B cell (primary cell): ENCODE measurements at regions not wholly inside any gene's neighbourhood (a gene's known extent, or its start where the extent isn't known, plus 50 kb on each side); places are given as distances from the start of the nearest gene placed in this dataset.

Source experiments
- ATAC-seq: fragments of 200-7000 bp; cut with Tn5 transposase; one replicate; pipeline ENCODE4 v1.10.0; 2021; ENCODE audit warnings: low read depth, mild to moderate bottlenecking, moderate number of reproducible peaks, moderate library complexity
- CTCF ChIA-PET: fragments of 350-600 bp; sonication (Branson Sonifier 250); formaldehyde crosslinking; loops from one replicate; lab custom pipeline; 2021; ENCODE audit warnings: antibody characterized with exemption, inconsistent platforms; lab: Charles Lee
- POLR2A ChIA-PET: fragments of 350-600 bp; sonication (Branson Sonifier 250); formaldehyde crosslinking; loops from one replicate; lab custom pipeline; 2021; ENCODE audit warnings: antibody characterized with exemption; lab: Charles Lee
- DNase-seq: peaks from one replicate; pipeline ENCODE4 v3.0.0; 2013
- H2AFZ ChIP-seq: 2 replicates; pipeline ENCODE4 v1.6.1; 2012; ENCODE audit warnings: mild to moderate bottlenecking, low read depth, low read length; ENCODE audit not compliant: insufficient read depth, poor library complexity, severe bottlenecking
- H3K27ac ChIP-seq, 2 donors: 1 replicate in 1 of 2; 2 replicates in 1 of 2; pipeline ENCODE4 v1.5.1; 2012 to 2013; ENCODE audit warnings: low read length in 2 of 2, mild to moderate bottlenecking in 2 of 2, moderate library complexity in 1 of 2
- H3K27me3 ChIP-seq, 4 experiments: fragments of 200-600 bp in 1 of 4; sonication (generic) in 1 of 4; replicated peaks in 1 of 4; 1 replicate in 2 of 4; 2 replicates in 2 of 4; pipeline versions ENCODE4 v1.6.1 to v1.7.0; 2013 to 2016; ENCODE audit warnings: low read length in 3 of 4, mild to moderate bottlenecking in 2 of 4, mixed read lengths in 1 of 4, moderate library complexity in 1 of 4; ENCODE audit not compliant: insufficient read depth in 4 of 4, control insufficient read depth in 3 of 4; ENCODE audit errors: control extremely low read depth in 1 of 4
- H3K36me3 ChIP-seq, 2 experiments: replicated peaks in 1 of 2; 1 replicate in 1 of 2; 2 replicates in 1 of 2; pipeline versions ENCODE4 v1.6.1 to v1.7.1; 2013; ENCODE audit warnings: low read length in 1 of 2; ENCODE audit not compliant: insufficient read depth in 2 of 2, control insufficient read depth in 1 of 2; ENCODE audit errors: control extremely low read depth in 1 of 2, extremely low read depth in 1 of 2
- H3K4me1 ChIP-seq, 2 donors: fragments of 200-600 bp in 1 of 2; sonication (generic) in 1 of 2; 1 replicate in 1 of 2; 2 replicates in 1 of 2; pipeline versions ENCODE4 v1.5.1 to v1.6.1; 2013 to 2017; ENCODE audit warnings: low read length in 2 of 2; ENCODE audit not compliant: control insufficient read depth in 2 of 2, insufficient read depth in 2 of 2
- H3K4me2 ChIP-seq: replicated peaks from 2 replicates; pipeline ENCODE3; 2012; ENCODE audit warnings: mild to moderate bottlenecking, low read depth, low read length; ENCODE audit not compliant: poor library complexity, severe bottlenecking
- H3K4me3 ChIP-seq, 5 experiments: fragments of 200-600 bp in 1 of 5; sonication (generic) in 1 of 5; 1 replicate in 3 of 5; 2 replicates in 2 of 5; pipeline versions ENCODE4 v1.5.1 to v1.7.0; 2011 to 2016; ENCODE audit warnings: low read length in 4 of 5, mild to moderate bottlenecking in 4 of 5, low read depth in 2 of 5, control low read depth in 1 of 5, moderate library complexity in 1 of 5; ENCODE audit not compliant: insufficient read depth in 1 of 5; ENCODE audit errors: control extremely low read depth in 1 of 5, extremely low read depth in 1 of 5
- H3K79me2 ChIP-seq: fragments of 200-600 bp; sonication (generic); one replicate; pipeline ENCODE4 v1.6.0; 2016; ENCODE audit warnings: low read length; ENCODE audit not compliant: control insufficient read depth, insufficient read depth
- H3K9ac ChIP-seq: fragments of 200-600 bp; sonication (generic); 2 replicates; pipeline ENCODE4 v1.6.1; 2017; ENCODE audit warnings: mild to moderate bottlenecking, low read length, moderate library complexity
- H3K9me3 ChIP-seq, 3 donors: one replicate each; pipeline versions ENCODE4 v1.6.1 to v1.7.1; 2013; ENCODE audit warnings: low read length in 2 of 3; ENCODE audit not compliant: control insufficient read depth in 2 of 3, insufficient read depth in 1 of 3; ENCODE audit errors: control extremely low read depth in 1 of 3
- H4K20me1 ChIP-seq: 2 replicates; pipeline ENCODE4 v1.6.0; 2012; ENCODE audit warnings: mild to moderate bottlenecking, low read length; ENCODE audit not compliant: insufficient read depth, control insufficient read depth, poor library complexity, severe bottlenecking
- H3K27ac Mint-ChIP-seq: one replicate; pipeline ENCODE4 v1.8.0; 2021; ENCODE audit warnings: mixed read lengths
- H3K27me3 Mint-ChIP-seq: one replicate; pipeline ENCODE4 v1.8.0; 2021; ENCODE audit warnings: mixed read lengths
- H3K4me1 Mint-ChIP-seq: one replicate; pipeline ENCODE4 v1.8.0; 2021; ENCODE audit warnings: mixed read lengths
- H3K4me3 Mint-ChIP-seq: one replicate; pipeline ENCODE4 v1.8.0; 2021; ENCODE audit warnings: mixed read lengths
- H3K9me3 Mint-ChIP-seq: one replicate; pipeline ENCODE4 v1.8.0; 2022; ENCODE audit warnings: mixed read lengths; ENCODE audit not compliant: insufficient read depth
- EZH2 ChIP-seq: IDR thresholded peaks from 2 replicates; pipeline ENCODE4 v1.6.1; 2012; ENCODE audit warnings: borderline replicate concordance, low read depth, mild to moderate bottlenecking, moderate library complexity, low read length; ENCODE audit not compliant: insufficient read depth, poor library complexity, severe bottlenecking
- WGBS: methylation state at CpG from one replicate; pipeline ENCODE4 v1.1.5; 2013; ENCODE audit warnings: missing lambda C conversion rate; ENCODE audit not compliant: insufficient coverage; 5-methylcytosine and 5-hydroxymethylcytosine counted together
- intact Hi-C: fragments of 100-400 bp; cut with micrococcal nuclease; formaldehyde crosslinking; loops from one replicate; pipeline ENCODE4 v1.10.0; 2022
- TF ChIP-seq, protein P1 (sequence below): fragments of 200-600 bp; IDR thresholded peaks from one replicate; pipeline ENCODE4 v1.8.0; 2022; ENCODE audit warnings: antibody characterized with exemption, mild to moderate bottlenecking

DNA sequence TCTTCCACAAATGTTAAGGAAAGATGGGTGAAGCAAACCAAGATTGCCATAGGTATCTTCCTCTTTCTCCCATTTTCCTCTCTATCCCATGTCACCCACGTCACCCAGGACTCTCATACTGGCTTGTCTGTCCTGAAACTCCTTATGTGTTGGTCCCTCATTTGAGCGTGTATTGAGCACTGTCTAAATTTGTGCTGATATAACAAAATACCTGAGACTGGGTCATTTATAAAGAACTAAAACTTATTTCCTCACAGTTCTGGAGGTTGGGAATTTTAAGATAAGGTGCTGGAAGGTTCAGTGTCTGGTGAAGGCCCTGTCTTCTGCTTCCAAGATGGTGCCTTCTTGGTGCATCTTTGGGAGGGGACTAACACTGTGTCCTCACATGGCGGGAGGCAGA is 186.9 kb upstream of the SLC24A5 start:
- no peak for ATAC-seq
- H3K4me1 Mint-ChIP-seq = no peaks in the 10 kb centered on the region
- WGBS = 100% methylated on average over 1 of the region's 3 CpGs

DNA sequence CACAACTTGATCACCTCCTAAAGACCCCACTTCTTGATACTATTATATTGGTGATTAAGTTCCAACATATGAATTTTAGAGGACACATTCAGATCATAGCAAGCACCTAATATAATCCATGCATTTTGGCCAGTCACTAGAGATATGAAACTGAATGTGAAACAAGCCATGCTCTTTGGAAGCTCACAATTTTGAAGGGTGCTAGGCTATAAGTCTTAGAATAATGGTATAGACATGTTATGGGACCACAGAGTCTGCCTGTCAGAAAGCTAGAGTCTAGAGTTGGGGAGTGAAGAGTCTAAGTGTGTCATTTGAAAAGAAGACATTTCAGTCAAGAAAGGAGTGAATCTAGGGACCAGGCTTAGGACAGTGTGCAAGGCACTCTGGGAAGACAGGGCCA is 186.4 kb upstream of the SLC24A5 start:
- H3K4me3 Mint-ChIP-seq = no peak overlapping the region
- H3K27me3 ChIP-seq = no peaks in the 10 kb centered on the region
- DNase-seq (no peak), ATAC-seq (no peak)
- H3K9ac ChIP-seq = no peak overlapping the region
- ChIA-PET CTCF (no interaction called here), POLR2A (no interaction called here)
- H3K9me3 Mint-ChIP-seq = no peaks in the 10 kb centered on the region
- H3K4me1 ChIP-seq = no peaks in the 10 kb centered on the region
- no peaks in the 10 kb centered on the region for H3K79me2 ChIP-seq
- no peaks in the 10 kb centered on the region for H3K9me3 ChIP-seq
- no peaks in the 10 kb centered on the region for H3K36me3 ChIP-seq
- TF ChIP-seq EZH2 = no peak
- TF ChIP-seq, protein P1, sequence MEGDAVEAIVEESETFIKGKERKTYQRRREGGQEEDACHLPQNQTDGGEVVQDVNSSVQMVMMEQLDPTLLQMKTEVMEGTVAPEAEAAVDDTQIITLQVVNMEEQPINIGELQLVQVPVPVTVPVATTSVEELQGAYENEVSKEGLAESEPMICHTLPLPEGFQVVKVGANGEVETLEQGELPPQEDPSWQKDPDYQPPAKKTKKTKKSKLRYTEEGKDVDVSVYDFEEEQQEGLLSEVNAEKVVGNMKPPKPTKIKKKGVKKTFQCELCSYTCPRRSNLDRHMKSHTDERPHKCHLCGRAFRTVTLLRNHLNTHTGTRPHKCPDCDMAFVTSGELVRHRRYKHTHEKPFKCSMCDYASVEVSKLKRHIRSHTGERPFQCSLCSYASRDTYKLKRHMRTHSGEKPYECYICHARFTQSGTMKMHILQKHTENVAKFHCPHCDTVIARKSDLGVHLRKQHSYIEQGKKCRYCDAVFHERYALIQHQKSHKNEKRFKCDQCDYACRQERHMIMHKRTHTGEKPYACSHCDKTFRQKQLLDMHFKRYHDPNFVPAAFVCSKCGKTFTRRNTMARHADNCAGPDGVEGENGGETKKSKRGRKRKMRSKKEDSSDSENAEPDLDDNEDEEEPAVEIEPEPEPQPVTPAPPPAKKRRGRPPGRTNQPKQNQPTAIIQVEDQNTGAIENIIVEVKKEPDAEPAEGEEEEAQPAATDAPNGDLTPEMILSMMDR = no peak
- H3K4me1 Mint-ChIP-seq = no peaks in the 10 kb centered on the region
- no peak overlapping the region for H3K4me2 ChIP-seq
- intact Hi-C loops = no loop called here
- H2AFZ ChIP-seq = no peak overlapping the region
- H4K20me1 ChIP-seq = no peaks in the 10 kb centered on the region
- no peak overlapping the region for H3K27ac Mint-ChIP-seq
- peaks cover 14% of the 10 kb centered on the region for H3K27me3 Mint-ChIP-seq
- H3K4me3 ChIP-seq = no peak overlapping the region
- no peak overlapping the region for H3K27ac ChIP-seq

More for the DNA sequence above, 186.9 kb upstream of the SLC24A5 start:
- Histone ChIP-seq H3K4me3 (no peak overlapping the region), H3K79me2 (no peaks in the 10 kb centered on the region), H3K4me2 (no peak overlapping the region), H3K9ac (no peak overlapping the region), H4K20me1 (no peaks in the 10 kb centered on the region), H3K27me3 (no peaks in the 10 kb centered on the region), H3K9me3 (no peaks in the 10 kb centered on the region), H2AFZ (no peak overlapping the region), H3K4me1 (no peaks in the 10 kb centered on the region), H3K27ac (no peak overlapping the region), H3K36me3 (no peaks in the 10 kb centered on the region)
- no peak for DNase-seq
- Mint-ChIP-seq H3K27me3 (peaks cover 14% of the 10 kb centered on the region), H3K4me3 (no peak overlapping the region), H3K27ac (no peak overlapping the region), H3K9me3 (no peaks in the 10 kb centered on the region)
- POLR2A ChIA-PET = no interaction called here
- intact Hi-C loops = no loop called here
- CTCF ChIA-PET = no interaction called here
- TF ChIP-seq, protein P1 = no peak
- TF ChIP-seq EZH2 = no peak
